Liver (tissue), 3 donors: ENCODE measurements at regions not wholly inside any gene's neighbourhood (a gene's known extent, or its start where the extent isn't known, plus 50 kb on each side); places are given as distances from the start of the nearest gene placed in this dataset.

ENCODE experiments used
- CTCF ChIP-seq: fragments of 150-350 bp; IDR thresholded peaks from 2 replicates; pipeline ENCODE4 v1.5.1; 2017; ENCODE audit warnings: improper control_type of control experiment, low read depth, low read length; ENCODE audit not compliant: missing input control
- RAD21 ChIP-seq, 2 donors: IDR thresholded peaks; 2 replicates each; pipeline ENCODE4 v1.6.1; 2016; ENCODE audit warnings: antibody characterized with exemption in 2 of 2, mild to moderate bottlenecking in 2 of 2
- TF ChIP-seq, protein P1 (sequence below): IDR thresholded peaks from 2 replicates; pipeline ENCODE4 v1.6.1; 2016; ENCODE audit warnings: antibody characterized with exemption
- donor health status: healthy.
- donor health status: healthy.

DNA sequence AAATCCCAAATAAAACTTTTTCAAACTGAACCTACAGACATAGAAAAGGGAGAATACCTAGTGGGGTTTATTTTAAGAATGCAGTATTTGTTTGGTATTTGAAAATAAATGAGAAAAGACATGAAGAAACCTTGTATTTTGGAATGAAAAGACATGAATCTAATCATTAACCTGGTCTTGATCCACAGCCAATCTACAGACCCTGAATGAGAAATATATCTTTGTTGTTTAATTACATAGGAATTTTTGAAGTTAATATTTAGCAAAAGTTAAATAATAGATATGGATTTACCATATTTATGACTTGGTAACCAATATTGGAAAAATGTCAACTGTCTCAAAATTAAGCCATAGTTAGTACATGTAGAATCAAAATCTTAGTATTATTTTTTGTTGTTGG, 76.8 kb downstream of the MAGEA10 start:
- TF ChIP-seq CTCF (no peak), RAD21 (IDR thresholded peaks at IDR 0.05) (no peak)
- TF ChIP-seq, protein P1, sequence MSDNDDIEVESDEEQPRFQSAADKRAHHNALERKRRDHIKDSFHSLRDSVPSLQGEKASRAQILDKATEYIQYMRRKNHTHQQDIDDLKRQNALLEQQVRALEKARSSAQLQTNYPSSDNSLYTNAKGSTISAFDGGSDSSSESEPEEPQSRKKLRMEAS = no peak
